B cell (primary cell): ENCODE measurements at regions not wholly inside any gene's neighbourhood (a gene's known extent, or its start where the extent isn't known, plus 50 kb on each side); places are given as distances from the start of the nearest gene placed in this dataset.

Experiments
- CTCF ChIP-seq: fragments of 200-600 bp; IDR thresholded peaks from one replicate; pipeline ENCODE4 v1.8.0; 2022; ENCODE audit warnings: antibody characterized with exemption, mild to moderate bottlenecking
- EZH2 ChIP-seq: IDR thresholded peaks from 2 replicates; pipeline ENCODE4 v1.6.1; 2012; ENCODE audit warnings: borderline replicate concordance, low read depth, mild to moderate bottlenecking, moderate library complexity, low read length; ENCODE audit not compliant: insufficient read depth, poor library complexity, severe bottlenecking

DNA sequence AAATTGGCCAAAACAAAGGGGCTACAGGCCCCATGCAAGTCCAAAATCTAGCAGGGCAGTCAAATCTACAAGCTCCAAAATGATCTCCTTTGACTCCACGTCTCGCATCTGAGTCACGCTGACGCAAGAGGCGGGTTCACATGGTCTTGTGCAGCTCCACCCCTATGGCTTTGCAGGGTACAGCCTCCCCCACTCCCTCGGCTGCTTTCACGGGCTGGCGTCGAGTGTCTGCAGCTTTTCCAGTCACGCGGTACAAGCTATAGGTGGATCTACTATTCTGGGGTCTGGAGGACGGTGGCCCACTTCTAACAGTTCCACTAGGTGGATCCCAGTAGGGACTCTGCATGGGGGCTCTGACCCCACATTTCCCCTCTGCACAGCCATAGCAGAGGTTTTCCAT lies 99.2 kb upstream of the KCNIP4 start:
- no peak for TF ChIP-seq EZH2
- TF ChIP-seq CTCF = no peak
